SK-N-MC (cell line): ENCODE measurements at regions not wholly inside any gene's neighbourhood (a gene's known extent, or its start where the extent isn't known, plus 50 kb on each side); places are given as distances from the start of the nearest gene placed in this dataset.

Experiments used
- DNase-seq: peaks from one replicate; pipeline ENCODE4 v3.0.0-alpha.2; 2011; ENCODE audit warnings: low read depth, low spot score
- H3K27ac ChIP-seq: fragments of 200-600 bp; sonication (generic); 2 replicates; pipeline ENCODE4 v1.5.1; 2016; ENCODE audit warnings: mixed run types
- H3K36me3 ChIP-seq: fragments of 200-600 bp; sonication (generic); 2 replicates; pipeline ENCODE4 v1.6.1; 2017; ENCODE audit warnings: antibody characterized with exemption, low read length, mixed read lengths; ENCODE audit not compliant: insufficient read depth
- H3K4me3 ChIP-seq: fragments of 200-600 bp; sonication (generic); 2 replicates; pipeline ENCODE4 v1.5.1; 2016
- H3K9ac ChIP-seq: fragments of 200-600 bp; sonication (generic); 2 replicates; pipeline ENCODE4 v1.8.0; 2017; ENCODE audit warnings: mixed run types, mixed read lengths; ENCODE audit not compliant: insufficient read length
- H3K9me3 ChIP-seq: fragments of 200-600 bp; sonication (generic); 2 replicates; pipeline ENCODE4 v1.6.1; 2017; ENCODE audit warnings: low read depth, mild to moderate bottlenecking, antibody characterized with exemption, low read length, moderate library complexity, mixed read lengths
- EZH2 ChIP-seq: fragments of 200-600 bp; sonication (generic); IDR thresholded peaks from one replicate; pipeline ENCODE4 v1.6.1; 2017; ENCODE audit warnings: antibody characterized with exemption
- FOXP2 ChIP-seq: optimal IDR thresholded peaks from 2 replicates; pipeline ENCODE3; 2011; ENCODE audit warnings: mild to moderate bottlenecking, moderate library complexity; ENCODE audit not compliant: insufficient read depth; ENCODE audit errors: extremely low read length, control extremely low read depth
- POLR2AphosphoS5 ChIP-seq: IDR thresholded peaks from 2 replicates; pipeline ENCODE4 v1.6.1; 2012; ENCODE audit warnings: mild to moderate bottlenecking, low read depth, low read length, borderline replicate concordance

DNA sequence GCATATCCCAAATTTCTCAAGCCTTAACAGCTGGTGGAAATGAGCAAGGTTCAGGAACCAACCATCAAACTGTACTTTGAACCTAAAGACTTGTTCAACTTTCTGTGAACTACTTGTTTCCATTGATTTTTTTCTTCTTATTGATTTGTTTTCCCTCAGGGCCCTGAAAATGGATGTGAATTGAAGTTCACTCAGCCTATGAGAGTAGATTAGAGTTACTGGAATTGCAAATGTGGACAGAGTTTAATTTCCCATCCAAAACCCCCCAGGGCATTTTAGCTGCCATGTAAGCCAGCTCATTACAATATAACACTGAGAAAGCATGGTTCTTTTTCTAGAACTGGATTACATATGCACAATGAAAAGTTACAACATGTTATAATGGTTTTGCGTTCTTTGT, 1105.7 kb downstream of the REEP3 start:
- Histone ChIP-seq H3K4me3 (no peak overlapping the region), H3K9me3 (no peaks in the 10 kb centered on the region), H3K9ac (no peak overlapping the region), H3K36me3 (no peaks in the 10 kb centered on the region), H3K27ac (no peak overlapping the region)
- TF ChIP-seq POLR2AphosphoS5 (no peak), EZH2 (no peak), FOXP2 (no peak)
- DNase-seq, result no peak

- Histone ChIP-seq H3K27ac (no peak overlapping the region), H3K9me3 (no peaks in the 10 kb centered on the region), H3K36me3 (no peaks in the 10 kb centered on the region), H3K4me3 (no peak overlapping the region), H3K9ac (no peak overlapping the region)
- TF ChIP-seq POLR2AphosphoS5 (no peak), EZH2 (no peak), FOXP2 (no peak)
- DNase-seq, result no peak
Observed at GRCh38 chr10:64630534-64630933, 1109.3 kb downstream of the REEP3 start.

- Histone ChIP-seq H3K36me3 (no peaks in the 10 kb centered on the region), H3K9ac (no peak overlapping the region), H3K9me3 (no peaks in the 10 kb centered on the region), H3K4me3 (no peak overlapping the region), H3K27ac (no peak overlapping the region)
- TF ChIP-seq POLR2AphosphoS5 (no peak), EZH2 (no peak), FOXP2 (no peak)
- DNase-seq, result no peak
Observed at GRCh38 chr10:64635906-64636305, 1114.7 kb downstream of the REEP3 start.

GRCh38 chr10:64636461-64636860, 1115.3 kb downstream of the REEP3 start:
- H3K9me3 ChIP-seq, result no peaks in the 10 kb centered on the region
- no peak for DNase-seq
- H3K9ac ChIP-seq, result no peak overlapping the region
- no peaks in the 10 kb centered on the region for H3K36me3 ChIP-seq
- TF ChIP-seq POLR2AphosphoS5 (no peak), FOXP2 (no peak), EZH2 (no peak)
- no peak overlapping the region for H3K27ac ChIP-seq
- H3K4me3 ChIP-seq, result no peak overlapping the region

DNA sequence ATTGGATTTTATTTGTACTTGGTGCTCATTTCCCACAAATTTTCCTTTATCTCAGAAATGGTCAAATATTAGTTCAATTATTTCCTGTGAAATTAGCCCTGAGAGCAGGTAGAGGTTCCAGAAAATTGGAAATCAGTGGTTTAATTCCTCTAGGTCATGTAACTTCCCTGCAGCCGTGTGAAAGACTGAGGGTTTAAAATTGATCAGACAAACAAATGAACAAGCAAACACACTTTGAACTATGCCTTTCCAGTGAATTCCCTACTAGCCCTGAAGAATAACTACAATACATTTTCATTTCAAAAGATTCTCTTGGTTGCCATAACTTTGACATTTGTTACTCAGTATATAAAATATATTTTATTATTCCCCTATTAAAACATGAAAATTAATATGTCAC, 1116.7 kb downstream of the REEP3 start:
- Histone ChIP-seq H3K27ac (no peak overlapping the region), H3K9me3 (no peaks in the 10 kb centered on the region), H3K9ac (no peak overlapping the region), H3K36me3 (no peaks in the 10 kb centered on the region), H3K4me3 (no peak overlapping the region)
- no peak for TF ChIP-seq POLR2AphosphoS5
- TF ChIP-seq EZH2, result no peak
- no peak for TF ChIP-seq FOXP2
- no peak for DNase-seq

DNA sequence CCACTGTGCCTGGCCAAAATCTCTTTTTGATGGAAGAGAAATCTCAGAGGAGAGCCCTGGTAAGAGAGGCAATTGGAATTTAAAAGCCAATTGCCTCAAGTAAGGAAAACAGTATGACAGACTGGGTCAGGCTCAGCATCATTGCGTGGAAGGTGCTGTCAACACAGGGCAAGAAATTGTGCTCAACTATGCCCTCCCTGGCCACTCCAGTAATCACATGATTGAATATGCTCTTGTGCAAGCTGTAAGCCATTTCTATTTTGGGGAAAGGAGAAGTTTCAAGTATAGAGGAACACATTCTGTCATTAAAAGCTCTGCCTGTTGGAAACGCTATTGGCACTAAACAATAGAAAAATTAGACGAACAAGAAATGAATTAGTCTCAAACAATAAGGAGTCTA, 1127.7 kb downstream of the REEP3 start:
- H3K9me3 ChIP-seq, result no peaks in the 10 kb centered on the region
- no peak for TF ChIP-seq FOXP2
- TF ChIP-seq EZH2, result no peak
- no peak for TF ChIP-seq POLR2AphosphoS5
- no peak for DNase-seq

DNA sequence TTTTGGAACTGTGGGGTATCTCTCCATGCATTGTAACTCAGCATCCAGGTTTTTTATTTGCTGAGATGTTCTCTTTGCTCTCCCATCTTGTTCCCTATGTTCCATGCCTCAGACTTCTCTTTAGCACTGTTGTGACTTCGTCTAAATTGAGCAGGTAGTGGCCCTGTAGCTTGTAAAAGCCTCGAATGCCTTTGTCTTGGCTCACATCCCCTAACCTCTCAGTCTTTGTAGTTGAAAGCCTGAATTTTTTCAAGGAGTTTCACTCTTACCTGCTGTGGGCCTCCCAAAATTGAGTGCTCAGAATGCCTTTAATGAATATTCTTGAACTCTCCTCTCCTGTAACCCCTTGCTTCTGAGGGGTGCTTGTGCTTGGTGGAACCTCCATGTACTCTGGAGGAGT, 1137.3 kb downstream of the REEP3 start:
- TF ChIP-seq FOXP2 (no peak), POLR2AphosphoS5 (no peak), EZH2 (no peak)
- Histone ChIP-seq H3K9me3 (no peaks in the 10 kb centered on the region), H3K27ac (no peak overlapping the region), H3K36me3 (no peaks in the 10 kb centered on the region), H3K4me3 (no peak overlapping the region), H3K9ac (no peak overlapping the region)
- no peak for DNase-seq

More for the DNA sequence above, 1127.7 kb downstream of the REEP3 start:
- no peak overlapping the region for H3K4me3 ChIP-seq
- no peak overlapping the region for H3K27ac ChIP-seq
- H3K36me3 ChIP-seq, result no peaks in the 10 kb centered on the region
- H3K9ac ChIP-seq, result no peak overlapping the region

- Histone ChIP-seq H3K9ac (no peak overlapping the region), H3K4me3 (no peak overlapping the region), H3K9me3 (no peaks in the 10 kb centered on the region), H3K36me3 (no peaks in the 10 kb centered on the region), H3K27ac (no peak overlapping the region)
- TF ChIP-seq POLR2AphosphoS5 (no peak), FOXP2 (no peak), EZH2 (no peak)
- no peak for DNase-seq
Observed at GRCh38 chr10:64659311-64659710, 1138.1 kb downstream of the REEP3 start.

DNA sequence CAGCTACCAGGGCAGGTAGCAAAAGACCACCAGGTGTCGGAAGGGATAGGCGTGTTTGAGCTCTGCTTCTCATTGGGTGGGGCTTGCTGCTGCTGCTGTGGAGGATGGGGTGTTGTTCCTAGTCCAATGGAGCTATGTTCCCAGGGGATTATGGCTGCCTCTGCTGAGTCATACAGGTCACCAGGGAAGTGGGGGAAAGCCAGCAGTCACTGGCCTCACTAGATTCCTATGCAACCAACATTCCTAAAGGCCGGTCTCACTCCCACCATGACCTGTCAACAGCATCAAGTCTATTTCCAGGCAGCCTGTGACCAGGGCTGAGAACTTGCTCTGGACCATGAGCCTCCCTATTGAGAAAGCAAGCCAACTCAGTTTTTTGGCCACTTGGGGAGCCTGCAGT, 1160.8 kb downstream of the REEP3 start:
- no peak for TF ChIP-seq POLR2AphosphoS5
- TF ChIP-seq EZH2, result no peak
- no peak for TF ChIP-seq FOXP2

GRCh38 chr10:64690194-64690593, 1169.0 kb downstream of the REEP3 start:
- no peaks in the 10 kb centered on the region for H3K9me3 ChIP-seq
- DNase-seq, result no peak
- no peak overlapping the region for H3K9ac ChIP-seq
- H3K4me3 ChIP-seq, result no peak overlapping the region
- H3K36me3 ChIP-seq, result no peaks in the 10 kb centered on the region
- no peak overlapping the region for H3K27ac ChIP-seq
- TF ChIP-seq EZH2, result no peak
- no peak for TF ChIP-seq POLR2AphosphoS5
- no peak for TF ChIP-seq FOXP2

More for the DNA sequence above, 1160.8 kb downstream of the REEP3 start:
- no peak overlapping the region for H3K4me3 ChIP-seq
- H3K27ac ChIP-seq, result no peak overlapping the region
- H3K9ac ChIP-seq, result no peak overlapping the region
- DNase-seq, result no peak
- H3K36me3 ChIP-seq, result no peaks in the 10 kb centered on the region
- H3K9me3 ChIP-seq, result no peaks in the 10 kb centered on the region
